RWPE2 (cell line): ENCODE measurements at regions not wholly inside any gene's neighbourhood (a gene's known extent, or its start where the extent isn't known, plus 50 kb on each side); places are given as distances from the start of the nearest gene placed in this dataset.
A peak's percentile ranks its signal among the peaks of the same experiment; 100 is the strongest.
"Not testable (repeated sequence)": the region's sequence is repeated elsewhere in the genome, so short reads cannot be mapped to it uniquely, and the experiment has no call there.

Experiments
- ATAC-seq: fragments of 200-7000 bp; cut with Tn5 transposase; 3 replicates; pipeline ENCODE4 v1.9.1; 2021; ENCODE audit warnings: low read depth
- DNase-seq: peaks from one replicate; pipeline ENCODE4 v3.0.0-alpha.2; 2020; ENCODE audit warnings: low spot score
- H3K27ac ChIP-seq: fragments of 450-650 bp; 2 replicates; pipeline ENCODE4 v1.5.1; 2017; ENCODE audit warnings: mild to moderate bottlenecking; ENCODE audit not compliant: poor library complexity, severe bottlenecking
- H3K27me3 ChIP-seq: fragments of 250-450 bp; sonication (Bioruptor Pico); 2 replicates; pipeline ENCODE4 v1.5.1; 2021; ENCODE audit warnings: mild to moderate bottlenecking, moderate library complexity; ENCODE audit not compliant: insufficient read depth, poor library complexity, severe bottlenecking
- H3K36me3 ChIP-seq: fragments of 250-450 bp; sonication (Bioruptor Pico); 2 replicates; pipeline ENCODE4 v1.5.1; 2020; ENCODE audit warnings: low read depth, mild to moderate bottlenecking, moderate library complexity
- H3K4me1 ChIP-seq: fragments of 250-450 bp; sonication (Bioruptor Pico); 2 replicates; pipeline ENCODE4 v1.5.1; 2021; ENCODE audit warnings: mild to moderate bottlenecking, moderate library complexity; ENCODE audit not compliant: insufficient read depth, poor library complexity, severe bottlenecking
- H3K4me3 ChIP-seq: fragments of 250-450 bp; sonication (Bioruptor Pico); 2 replicates; pipeline ENCODE4 v1.5.1; 2021; ENCODE audit warnings: mild to moderate bottlenecking, moderate library complexity; ENCODE audit not compliant: severe bottlenecking
- H3K9me3 ChIP-seq: fragments of 250-450 bp; sonication (Bioruptor Pico); 2 replicates; pipeline ENCODE4 v1.5.1; 2021; ENCODE audit warnings: mild to moderate bottlenecking, moderate library complexity; ENCODE audit not compliant: severe bottlenecking
- CTCF ChIP-seq: fragments of 450-650 bp; IDR thresholded peaks from one replicate; pipeline ENCODE4 v1.5.1; 2017; ENCODE audit warnings: mild to moderate bottlenecking, moderate library complexity; ENCODE audit not compliant: poor library complexity, severe bottlenecking

GRCh38 chr11:89583580-89583979 is 92.4 kb upstream of the NOX4 start:
- DNase-seq: no peak
- no peaks in the 10 kb centered on the region for H3K36me3 ChIP-seq
- H3K4me1 ChIP-seq: no peaks in the 10 kb centered on the region
- TF ChIP-seq CTCF: no peak
- no peak overlapping the region for H3K27ac ChIP-seq
- H3K4me3 ChIP-seq: no peak overlapping the region
- H3K27me3 ChIP-seq: no peaks in the 10 kb centered on the region
- no peaks in the 10 kb centered on the region for H3K9me3 ChIP-seq
- ATAC-seq: no peak

- H3K36me3 ChIP-seq, DNase-seq, H3K27me3 ChIP-seq, ATAC-seq, H3K4me1 ChIP-seq, H3K4me3 ChIP-seq, H3K9me3 ChIP-seq, H3K27ac ChIP-seq: not testable (repeated sequence)
These were observed 93.9 kb upstream of the NOX4 start for GRCh38 chr11:89585046-89585445.

- H3K4me3 ChIP-seq, H3K36me3 ChIP-seq, H3K9me3 ChIP-seq, DNase-seq, H3K27ac ChIP-seq, ATAC-seq, H3K4me1 ChIP-seq, H3K27me3 ChIP-seq: not testable (repeated sequence)
These were observed 94.3 kb upstream of the NOX4 start for GRCh38 chr11:89585471-89585870.

- H3K4me3 ChIP-seq, H3K27me3 ChIP-seq, H3K27ac ChIP-seq, H3K4me1 ChIP-seq, H3K36me3 ChIP-seq, DNase-seq, ATAC-seq, H3K9me3 ChIP-seq: not testable (repeated sequence)
These were observed 98.2 kb upstream of the NOX4 start for GRCh38 chr11:89589413-89589812.

GRCh38 chr11:89590008-89590632 is 98.9 kb upstream of the NOX4 start:
- not testable (repeated sequence) for H3K27me3 ChIP-seq, DNase-seq, H3K9me3 ChIP-seq, H3K36me3 ChIP-seq, H3K4me1 ChIP-seq, H3K4me3 ChIP-seq, H3K27ac ChIP-seq, ATAC-seq

- peak; percentile 61; the same call in 1 of the 3 replicates for ATAC-seq
- not testable (repeated sequence) for H3K27me3 ChIP-seq, H3K27ac ChIP-seq, H3K36me3 ChIP-seq, H3K4me1 ChIP-seq, H3K9me3 ChIP-seq, H3K4me3 ChIP-seq, DNase-seq
These were observed 108.8 kb upstream of the TRIM77 start for GRCh38 chr11:89601263-89601662.

- no peak for TF ChIP-seq CTCF
- H3K36me3 ChIP-seq: no peaks in the 10 kb centered on the region
- H3K4me3 ChIP-seq: no peak overlapping the region
- H3K27me3 ChIP-seq: no peaks in the 10 kb centered on the region
- no peak overlapping the region for H3K27ac ChIP-seq
- H3K9me3 ChIP-seq: no peaks in the 10 kb centered on the region
- DNase-seq (no peak), ATAC-seq (no peak)
- no peaks in the 10 kb centered on the region for H3K4me1 ChIP-seq
These were observed 105.8 kb upstream of the TRIM77 start for GRCh38 chr11:89604281-89604680.

- not testable (repeated sequence) for H3K27ac ChIP-seq, H3K4me3 ChIP-seq, H3K9me3 ChIP-seq, H3K27me3 ChIP-seq, H3K4me1 ChIP-seq, H3K36me3 ChIP-seq, DNase-seq
- ATAC-seq: peak; percentile 57; the same call in 2 of the 3 replicates
These were observed 103.3 kb upstream of the TRIM77 start for GRCh38 chr11:89606845-89607244.

GRCh38 chr11:89607497-89607896 is 102.6 kb upstream of the TRIM77 start:
- not testable (repeated sequence) for H3K27ac ChIP-seq, H3K4me1 ChIP-seq, H3K4me3 ChIP-seq, ATAC-seq, DNase-seq, H3K27me3 ChIP-seq, H3K9me3 ChIP-seq, H3K36me3 ChIP-seq
